Calu3 (cell line): ENCODE measurements at regions not wholly inside any gene's neighbourhood (a gene's known extent, or its start where the extent isn't known, plus 50 kb on each side); places are given as distances from the start of the nearest gene placed in this dataset.

ENCODE experiments used
- BruUV-seq: library from RNA; stranded (reverse); fragments of 400-500 nt; replicated peaks from 2 replicates; lab custom pipeline; 2021; lab: Mats Ljungman, UMichigan
- CTCF ChIA-PET: fragments of 300-600 bp; sonication (Branson Sonifier 250); formaldehyde crosslinking; loops from one replicate; lab custom pipeline; 2022; ENCODE audit warnings: antibody characterized with exemption; lab: Charles Lee
- DNase-seq: peaks from one replicate; pipeline ENCODE4 v3.0.0; 2022
- H3K27ac Mint-ChIP-seq: one replicate; pipeline ENCODE4 v1.8.0; 2022; ENCODE audit warnings: mixed read lengths; ENCODE audit not compliant: unreplicated experiment
- H3K27me3 Mint-ChIP-seq: one replicate; pipeline ENCODE4 v1.8.0; 2022; ENCODE audit warnings: mixed read lengths; ENCODE audit not compliant: unreplicated experiment
- H3K36me3 Mint-ChIP-seq: one replicate; pipeline ENCODE4 v1.8.0; 2022; ENCODE audit warnings: mild to moderate bottlenecking, moderate library complexity, mixed read lengths; ENCODE audit not compliant: insufficient read depth, unreplicated experiment
- H3K4me1 Mint-ChIP-seq: one replicate; pipeline ENCODE4 v1.8.0; 2022; ENCODE audit warnings: mild to moderate bottlenecking, low read depth, mixed read lengths; ENCODE audit not compliant: unreplicated experiment
- H3K4me3 Mint-ChIP-seq: one replicate; pipeline ENCODE4 v1.8.0; 2022; ENCODE audit warnings: mild to moderate bottlenecking, low read depth, moderate library complexity, mixed read lengths; ENCODE audit not compliant: unreplicated experiment
- H3K9me3 Mint-ChIP-seq: one replicate; pipeline ENCODE4 v1.8.0; 2022; ENCODE audit warnings: low read depth, mixed read lengths; ENCODE audit not compliant: unreplicated experiment
- CTCF ChIP-seq: fragments of 200-600 bp; IDR thresholded peaks from one replicate; pipeline ENCODE4 v1.8.0; 2022; ENCODE audit warnings: antibody characterized with exemption; ENCODE audit not compliant: unreplicated experiment
- intact Hi-C: fragments of 100-400 bp; cut with micrococcal nuclease; formaldehyde crosslinking; loops from one replicate; pipeline ENCODE4 v1.10.0; 2022; ENCODE audit not compliant: unreplicated experiment

DNA sequence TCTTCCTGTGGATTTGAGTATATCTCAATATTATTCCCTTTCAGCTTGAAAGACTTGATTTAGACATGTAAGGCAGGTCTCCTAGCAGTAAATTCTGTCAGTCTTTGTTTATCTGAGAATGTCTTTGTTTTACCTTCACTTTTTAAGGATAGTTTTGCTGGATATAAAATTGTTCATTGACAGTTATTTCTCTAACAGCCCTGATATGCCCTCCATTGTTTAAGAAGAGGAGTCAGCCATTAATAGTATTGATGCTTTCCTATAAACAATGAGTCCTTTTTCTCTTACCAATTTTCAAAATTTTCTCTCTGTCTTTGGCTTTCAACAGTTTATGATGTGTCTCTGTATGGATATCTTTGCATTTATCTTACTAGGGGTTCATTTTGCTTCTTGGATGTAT is 163.5 kb upstream of the ANKRD55 start:
- H3K9me3 Mint-ChIP-seq, result peaks cover 14% of the 10 kb centered on the region
- no peaks in the 10 kb centered on the region for H3K36me3 Mint-ChIP-seq
- CTCF ChIA-PET, result no interaction called here
- DNase-seq, result no peak
- no peak for TF ChIP-seq CTCF
- H3K4me1 Mint-ChIP-seq, result peaks cover 20% of the 10 kb centered on the region
- H3K4me3 Mint-ChIP-seq, result no peak overlapping the region
- no peak overlapping the region for H3K27ac Mint-ChIP-seq
- H3K27me3 Mint-ChIP-seq, result no peaks in the 10 kb centered on the region
- intact Hi-C loops, result no loop called here
- BruUV-seq, result no TSS peak

- peaks cover 6% of the 10 kb centered on the region for H3K9me3 Mint-ChIP-seq
- no peak for TF ChIP-seq CTCF
- intact Hi-C loops, result no loop called here
- no TSS peak for BruUV-seq
- H3K4me3 Mint-ChIP-seq, result no peak overlapping the region
- H3K27me3 Mint-ChIP-seq, result no peaks in the 10 kb centered on the region
- H3K4me1 Mint-ChIP-seq, result peaks cover 9% of the 10 kb centered on the region
- CTCF ChIA-PET, result no interaction called here
- H3K27ac Mint-ChIP-seq, result no peak overlapping the region
- no peaks in the 10 kb centered on the region for H3K36me3 Mint-ChIP-seq
- DNase-seq, result no peak
Measured at GRCh38 chr5:56389261-56389660, 156.1 kb upstream of the ANKRD55 start.

DNA sequence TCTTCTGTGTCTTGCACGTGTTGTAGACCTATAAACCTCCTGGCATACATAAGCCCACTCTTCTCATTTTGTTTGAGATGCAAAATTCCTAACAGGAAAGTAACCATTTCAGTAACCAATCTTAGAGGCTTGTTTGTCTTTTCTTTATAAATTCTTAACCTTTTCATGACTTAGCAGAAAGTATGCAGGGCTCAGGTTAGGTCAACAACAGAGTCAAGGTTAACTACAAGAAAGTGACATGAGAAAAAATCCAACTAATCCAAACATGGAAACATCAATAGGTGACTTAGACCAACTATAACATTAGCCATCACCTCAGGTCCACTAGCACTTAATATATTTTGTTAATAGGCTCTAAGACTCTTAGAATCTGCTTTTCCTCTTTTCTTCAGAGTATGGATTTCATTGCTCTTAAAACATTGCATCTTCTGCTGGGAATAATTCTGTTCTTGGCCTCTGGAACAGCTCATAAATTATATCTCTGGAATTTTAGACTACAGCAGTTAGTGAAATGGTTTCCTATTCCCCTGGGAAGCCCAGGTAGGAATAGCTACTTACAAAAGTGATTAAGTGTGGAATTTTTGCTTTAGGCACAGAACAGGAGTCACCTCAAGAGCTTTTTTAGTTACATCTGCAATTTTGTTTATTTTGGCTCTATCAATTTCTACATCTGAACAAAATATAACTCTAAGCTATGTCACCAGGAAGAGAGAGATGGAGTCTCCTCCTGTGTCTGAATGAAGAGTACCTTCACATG is 155.3 kb upstream of the ANKRD55 start:
- Mint-ChIP-seq H3K4me1 (peaks cover 7% of the 10 kb centered on the region), H3K36me3 (no peaks in the 10 kb centered on the region), H3K4me3 (no peak overlapping the region), H3K27me3 (no peaks in the 10 kb centered on the region), H3K9me3 (peaks cover 6% of the 10 kb centered on the region), H3K27ac (no peak overlapping the region)
- TF ChIP-seq CTCF, result no peak
- CTCF ChIA-PET, result interaction anchor here (0.7 kb wide), 1 partner anchor 84 kb away, joined by 5 read pairs; no protein-coding TSS in a partner anchor
- intact Hi-C loops, result no loop called here
- no TSS peak for BruUV-seq
- no peak for DNase-seq

DNA sequence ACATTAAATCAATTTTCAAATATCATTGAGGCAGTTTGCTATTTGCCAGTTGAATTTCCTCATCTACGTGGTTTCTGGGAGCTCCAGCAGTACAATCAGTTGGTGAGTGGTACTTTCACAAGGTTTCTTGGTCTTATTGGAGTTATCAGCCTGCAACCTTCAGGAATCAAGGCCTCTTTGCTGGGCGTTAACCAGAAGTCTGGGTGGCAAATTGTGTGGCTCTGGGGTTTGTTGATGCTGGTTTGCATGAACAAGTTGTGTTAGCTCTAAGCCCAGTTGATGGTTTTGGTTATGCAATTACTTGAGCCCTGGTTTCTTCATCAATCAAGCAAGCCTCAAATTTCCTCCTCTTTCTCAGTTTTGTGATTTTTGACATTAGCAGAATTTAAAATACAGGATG is 152.9 kb upstream of the ANKRD55 start:
- H3K4me3 Mint-ChIP-seq, result no peak overlapping the region
- H3K27ac Mint-ChIP-seq, result no peak overlapping the region
- no peaks in the 10 kb centered on the region for H3K36me3 Mint-ChIP-seq
- intact Hi-C loops, result no loop called here
- no peak for DNase-seq
- no peaks in the 10 kb centered on the region for H3K9me3 Mint-ChIP-seq
- no peaks in the 10 kb centered on the region for H3K4me1 Mint-ChIP-seq
- no TSS peak for BruUV-seq
- CTCF ChIA-PET, result no interaction called here
- H3K27me3 Mint-ChIP-seq, result no peaks in the 10 kb centered on the region
- no peak for TF ChIP-seq CTCF
